ENCODE measurements at regions not wholly inside any gene's neighbourhood (a gene's known extent, or its start where the extent isn't known, plus 50 kb on each side); places are given as distances from the start of the nearest gene placed in this dataset.

DNA sequence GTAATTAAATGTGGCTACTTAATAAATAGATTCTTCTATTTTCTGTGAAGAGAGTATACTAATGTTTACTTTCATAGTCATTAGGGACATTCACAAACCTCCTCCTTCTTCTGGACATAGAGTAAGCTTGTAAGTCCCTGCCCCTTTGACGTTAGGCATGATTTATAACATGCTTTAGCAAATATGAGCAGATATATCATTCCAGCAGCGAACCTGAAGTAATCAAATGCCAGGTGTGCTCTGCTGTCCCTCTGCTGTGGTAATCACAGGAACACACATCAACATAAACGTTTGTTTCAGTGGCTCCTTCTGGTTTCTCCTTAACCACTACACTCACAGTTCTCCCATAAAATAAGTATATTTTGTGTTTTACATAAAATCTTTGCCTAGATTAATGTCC, 961.8 kb downstream of the FLRT2 start:
- TF ChIP-seq, protein P1, sequence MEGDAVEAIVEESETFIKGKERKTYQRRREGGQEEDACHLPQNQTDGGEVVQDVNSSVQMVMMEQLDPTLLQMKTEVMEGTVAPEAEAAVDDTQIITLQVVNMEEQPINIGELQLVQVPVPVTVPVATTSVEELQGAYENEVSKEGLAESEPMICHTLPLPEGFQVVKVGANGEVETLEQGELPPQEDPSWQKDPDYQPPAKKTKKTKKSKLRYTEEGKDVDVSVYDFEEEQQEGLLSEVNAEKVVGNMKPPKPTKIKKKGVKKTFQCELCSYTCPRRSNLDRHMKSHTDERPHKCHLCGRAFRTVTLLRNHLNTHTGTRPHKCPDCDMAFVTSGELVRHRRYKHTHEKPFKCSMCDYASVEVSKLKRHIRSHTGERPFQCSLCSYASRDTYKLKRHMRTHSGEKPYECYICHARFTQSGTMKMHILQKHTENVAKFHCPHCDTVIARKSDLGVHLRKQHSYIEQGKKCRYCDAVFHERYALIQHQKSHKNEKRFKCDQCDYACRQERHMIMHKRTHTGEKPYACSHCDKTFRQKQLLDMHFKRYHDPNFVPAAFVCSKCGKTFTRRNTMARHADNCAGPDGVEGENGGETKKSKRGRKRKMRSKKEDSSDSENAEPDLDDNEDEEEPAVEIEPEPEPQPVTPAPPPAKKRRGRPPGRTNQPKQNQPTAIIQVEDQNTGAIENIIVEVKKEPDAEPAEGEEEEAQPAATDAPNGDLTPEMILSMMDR (IDR thresholded peaks at IDR 0.05; ENCODE audit: insufficient read depth, low read depth, low read length): no peak
- TF ChIP-seq EZH2 (IDR thresholded peaks at IDR 0.05; ENCODE audit: insufficient read depth, low read length): no peak
